GM19463 (cell line): ENCODE measurements at regions not wholly inside any gene's neighbourhood (a gene's known extent, or its start where the extent isn't known, plus 50 kb on each side); places are given as distances from the start of the nearest gene placed in this dataset.

Source experiments
- ATAC-seq: cut with Tn5 transposase; IDR thresholded peaks from one replicate; pipeline ENCODE4 v1.9.1; 2021; ENCODE audit warnings: mild to moderate bottlenecking, moderate library complexity; ENCODE audit not compliant: unreplicated experiment

GRCh38 chr5:117205894-117206293 is 631.3 kb upstream of the SEMA6A start:
- ATAC-seq: no peak

DNA sequence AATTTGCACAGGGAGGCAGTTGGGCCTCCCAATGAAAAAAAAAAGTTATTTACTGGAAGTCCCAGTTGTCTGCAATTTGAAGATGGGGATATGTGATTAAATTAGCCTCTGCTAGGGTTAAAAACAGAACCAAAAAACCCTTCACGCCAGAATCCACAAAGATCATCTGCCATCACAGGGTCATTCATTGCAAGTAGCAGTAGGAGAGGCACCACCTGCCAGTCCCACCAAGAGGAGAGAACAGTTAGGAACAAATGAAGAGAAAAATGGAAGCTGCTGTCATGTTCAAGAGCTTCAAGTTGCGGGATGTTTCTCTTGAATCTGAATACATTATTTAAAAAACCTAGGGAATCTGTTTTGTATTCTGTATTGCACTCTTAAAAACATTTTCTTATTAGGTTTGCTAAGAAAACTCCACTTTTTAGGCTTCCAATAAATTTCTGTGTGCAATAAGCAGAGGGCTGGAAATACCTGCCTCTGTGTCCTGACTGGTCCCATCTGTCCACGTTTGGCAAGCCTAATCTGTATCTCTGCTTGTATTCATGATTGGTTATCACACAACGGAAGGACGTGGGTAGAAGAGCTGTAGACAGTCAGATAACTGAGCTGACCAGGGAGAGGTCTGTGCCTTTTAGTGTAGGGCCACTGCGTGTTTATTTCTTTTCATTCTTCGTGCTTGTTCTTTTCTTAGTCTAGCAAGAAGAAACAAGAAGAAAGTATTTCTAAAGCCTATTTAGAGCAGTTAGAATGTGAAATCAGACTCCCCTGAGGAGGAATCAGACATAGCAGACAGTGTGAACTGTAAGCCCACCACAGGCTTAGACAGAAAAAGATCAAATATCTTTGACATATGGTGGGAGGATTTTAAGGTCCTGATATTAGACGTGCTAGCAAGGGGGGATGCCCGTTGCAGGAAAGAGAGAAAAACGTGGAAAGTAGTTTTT is 630.6 kb upstream of the SEMA6A start:
- ATAC-seq: no peak

DNA sequence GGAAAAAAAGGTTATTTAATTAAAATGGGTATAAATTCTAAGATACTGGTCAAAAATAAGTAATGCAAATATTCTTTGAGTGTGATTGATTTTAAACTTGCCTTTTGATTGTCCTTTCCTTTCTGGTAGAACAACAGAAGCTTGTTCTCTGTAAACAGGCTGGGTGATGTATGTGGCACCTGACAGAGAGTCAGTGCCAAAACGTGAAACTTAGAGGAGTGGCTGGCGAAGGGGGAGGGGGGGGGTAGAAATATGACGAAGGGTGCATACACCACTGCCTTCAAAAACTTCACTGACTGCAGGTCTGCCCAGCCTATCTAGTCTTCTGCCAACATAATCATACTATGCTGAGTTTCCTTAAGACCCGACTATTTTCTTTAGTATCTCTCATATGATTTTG is 629.8 kb upstream of the SEMA6A start:
- ATAC-seq: no peak

DNA sequence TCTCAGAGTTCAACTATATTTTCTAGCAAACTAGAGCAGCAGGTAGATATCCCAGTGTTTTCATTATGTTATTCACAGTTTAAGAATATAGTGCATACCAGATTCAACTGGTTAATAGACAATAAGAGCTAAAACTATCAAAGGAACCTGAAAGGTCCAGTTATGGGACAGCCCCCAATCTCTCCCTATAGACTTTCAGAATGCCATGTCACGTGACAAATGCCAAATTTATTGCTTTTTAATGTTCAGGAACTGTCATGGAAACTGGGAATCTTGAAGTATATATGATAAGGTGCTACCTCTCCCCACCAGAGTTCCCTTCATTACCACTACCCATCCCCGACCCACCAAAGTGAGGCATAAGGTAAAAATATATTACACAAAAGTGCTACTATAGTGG is 629.0 kb upstream of the SEMA6A start:
- ATAC-seq: no peak

GRCh38 chr5:117201001-117201400 is 626.4 kb upstream of the SEMA6A start:
- ATAC-seq: no peak

GRCh38 chr5:117195076-117195475 is 620.5 kb upstream of the SEMA6A start:
- no peak for ATAC-seq

GRCh38 chr5:117191251-117191650 is 616.6 kb upstream of the SEMA6A start:
- ATAC-seq: no peak

DNA sequence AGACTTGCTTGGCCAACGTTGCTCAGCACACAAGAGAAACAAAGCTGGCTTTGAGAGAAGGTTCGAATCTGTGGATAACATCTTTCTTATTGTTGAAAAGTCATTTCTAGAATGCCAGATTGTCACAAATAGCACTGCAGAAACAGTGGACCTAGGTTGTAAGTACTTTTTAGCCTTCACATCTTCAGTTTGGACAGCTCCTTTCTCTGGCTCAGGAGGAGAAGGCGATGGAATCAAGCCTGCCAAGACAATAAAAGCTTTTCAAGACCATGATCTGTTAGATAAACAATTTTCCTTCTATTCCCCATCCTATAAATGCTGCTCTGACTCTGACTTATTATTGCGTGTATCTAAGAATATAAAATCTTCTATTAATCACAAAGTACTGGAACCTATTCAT is 615.2 kb upstream of the SEMA6A start:
- no peak for ATAC-seq

GRCh38 chr5:117188211-117188610 is 613.6 kb upstream of the SEMA6A start:
- no peak for ATAC-seq

GRCh38 chr5:117186751-117187150 is 612.1 kb upstream of the SEMA6A start:
- ATAC-seq: no peak

- ATAC-seq: no peak
These were observed 608.7 kb upstream of the SEMA6A start for GRCh38 chr5:117183326-117183725.

GRCh38 chr5:117182104-117182503 is 607.5 kb upstream of the SEMA6A start:
- no peak for ATAC-seq

DNA sequence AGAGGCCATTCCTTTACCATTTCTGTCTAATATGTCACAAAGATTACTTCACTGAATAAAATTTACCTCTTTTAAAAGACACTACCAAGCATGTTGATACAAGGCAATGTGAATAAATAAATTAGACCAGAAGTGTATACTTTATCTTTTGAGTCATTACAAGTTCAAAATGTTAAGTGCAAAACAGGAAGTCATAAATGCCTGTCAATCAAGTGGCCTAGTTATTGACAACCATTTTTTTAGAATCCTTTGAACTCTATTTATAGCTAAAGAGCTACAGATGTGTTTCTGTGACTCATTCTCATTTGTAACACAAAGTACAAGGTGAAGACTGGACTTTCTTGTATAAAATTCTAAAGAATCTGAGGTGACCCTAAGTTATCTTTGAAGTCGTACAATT is 602.7 kb upstream of the SEMA6A start:
- no peak for ATAC-seq

- ATAC-seq: no peak
These were observed 590.4 kb upstream of the SEMA6A start for GRCh38 chr5:117165068-117165467.

GRCh38 chr5:117161718-117162335 is 587.2 kb upstream of the SEMA6A start:
- ATAC-seq: no peak

DNA sequence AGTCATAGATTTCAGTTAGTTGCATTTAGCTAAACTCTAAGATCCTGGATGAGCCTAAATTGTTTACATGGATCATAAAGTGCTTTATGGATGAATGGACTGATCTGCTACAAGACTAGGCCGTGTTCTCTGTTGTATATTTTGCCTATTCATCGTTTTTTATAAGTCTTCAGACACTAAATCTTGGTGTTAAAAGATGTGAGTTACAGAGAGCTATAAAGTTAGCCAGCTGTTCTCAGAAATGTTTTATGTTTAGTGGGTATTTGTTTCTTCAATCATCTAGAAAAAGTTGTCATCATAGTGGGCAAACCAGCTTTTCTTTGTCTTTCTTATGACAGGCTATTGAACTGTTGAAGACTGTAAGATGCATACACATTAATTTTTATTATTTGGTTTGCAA is 585.8 kb upstream of the SEMA6A start:
- no peak for ATAC-seq

GRCh38 chr5:117149312-117149711 is 574.7 kb upstream of the SEMA6A start:
- ATAC-seq: no peak

DNA sequence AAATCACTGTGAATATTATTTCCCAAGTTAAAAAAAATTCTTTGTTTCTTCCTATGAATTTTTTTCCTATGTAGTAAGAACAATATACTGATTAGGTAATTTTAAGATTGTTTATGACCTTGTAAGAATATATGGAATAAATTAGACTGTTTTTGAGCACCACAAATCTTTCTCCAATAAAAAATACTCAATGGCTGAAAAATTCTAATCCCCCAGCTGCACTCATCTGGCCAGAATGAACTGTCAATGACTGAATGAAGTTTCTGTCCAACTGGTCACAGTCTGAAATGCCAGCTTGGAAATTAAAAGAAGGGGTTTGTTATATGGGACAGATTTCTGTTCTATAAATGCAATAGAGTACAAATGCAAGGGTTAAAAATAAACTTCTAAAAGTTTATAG is 569.5 kb upstream of the SEMA6A start:
- ATAC-seq: no peak

DNA sequence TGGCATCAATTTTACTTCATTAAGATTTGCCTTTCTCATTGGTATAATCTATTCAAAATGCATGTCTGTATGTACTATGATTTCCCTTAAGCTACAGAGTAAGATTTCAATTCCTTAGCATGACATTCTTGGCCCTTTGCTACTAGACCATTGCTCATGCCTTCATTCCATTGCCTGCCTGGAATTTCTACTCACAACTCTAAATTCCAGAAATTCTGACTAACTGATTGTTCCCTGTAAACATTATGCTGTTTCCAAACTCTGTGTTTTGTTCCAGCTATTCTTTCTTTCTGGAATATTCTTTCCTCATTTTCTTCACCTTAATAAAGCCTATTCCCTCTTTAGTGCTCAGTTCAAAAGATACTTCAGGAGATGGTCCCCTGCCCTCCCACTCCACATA is 568.8 kb upstream of the SEMA6A start:
- no peak for ATAC-seq

DNA sequence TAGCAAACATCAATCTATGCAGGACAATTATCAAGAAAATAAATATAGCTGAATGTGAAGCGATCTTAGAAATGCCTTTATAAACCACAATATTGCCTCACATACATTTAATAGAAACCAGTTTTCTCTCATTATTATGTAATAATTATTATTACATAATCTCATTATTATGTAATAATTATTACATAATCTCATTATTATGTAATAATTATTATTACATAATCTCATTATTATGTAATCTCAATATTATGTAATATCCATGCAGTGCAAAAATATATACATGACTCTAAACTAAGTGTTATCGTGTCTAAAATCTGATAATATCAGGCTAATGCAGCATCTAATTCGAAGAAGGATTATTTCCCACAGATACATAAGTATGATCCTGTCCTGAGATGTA is 563.9 kb upstream of the SEMA6A start:
- ATAC-seq: no peak

DNA sequence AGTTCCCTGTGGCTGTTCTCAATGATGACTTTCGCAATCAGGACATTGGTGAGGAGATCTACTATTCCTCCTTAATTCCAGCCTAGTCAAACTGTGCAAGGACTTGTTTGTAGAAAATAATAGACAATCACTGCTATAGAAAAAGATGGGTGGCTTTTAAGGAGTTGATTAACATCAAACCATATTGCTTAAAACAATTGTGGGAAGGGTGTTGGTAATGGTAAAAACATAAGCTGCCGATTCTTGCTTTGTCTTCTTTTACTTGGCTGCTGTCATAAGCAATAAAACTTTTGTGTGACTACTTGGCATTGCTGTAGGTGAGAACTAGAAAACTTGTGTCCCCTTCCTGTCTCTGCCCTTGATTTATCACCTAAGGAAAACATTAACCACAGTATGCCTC is 561.2 kb upstream of the SEMA6A start:
- ATAC-seq: no peak

GRCh38 chr5:117133198-117133597 is 558.6 kb upstream of the SEMA6A start:
- no peak for ATAC-seq
